ENCODE measurements at regions not wholly inside any gene's neighbourhood (a gene's known extent, or its start where the extent isn't known, plus 50 kb on each side); places are given as distances from the start of the nearest gene placed in this dataset.

GRCh38 chr5:107293541-107294210 lies 377.1 kb downstream of the EFNA5 start:
- no peak for DNase-seq

GRCh38 chr5:107291866-107292265 lies 378.9 kb downstream of the EFNA5 start:
- no peak for DNase-seq

- no peak for DNase-seq
Observed at GRCh38 chr5:107290780-107291398, 379.8 kb downstream of the EFNA5 start.

GRCh38 chr5:107289030-107289714 lies 381.6 kb downstream of the EFNA5 start:
- no peak for DNase-seq

GRCh38 chr5:107286447-107287098 lies 384.2 kb downstream of the EFNA5 start:
- no peak for DNase-seq

- no peak for DNase-seq
Observed at GRCh38 chr5:107285772-107286171, 385.0 kb downstream of the EFNA5 start.

GRCh38 chr5:107284822-107285525 lies 385.8 kb downstream of the EFNA5 start:
- DNase-seq = no peak

- no peak for DNase-seq
Observed at GRCh38 chr5:107282061-107282460, 388.7 kb downstream of the EFNA5 start.

- DNase-seq = no peak
Observed at GRCh38 chr5:107278774-107279173, 392.0 kb downstream of the EFNA5 start.

GRCh38 chr5:107277485-107278125 lies 393.1 kb downstream of the EFNA5 start:
- DNase-seq = no peak

- no peak for DNase-seq
Observed at GRCh38 chr5:107275333-107275732, 395.4 kb downstream of the EFNA5 start.

GRCh38 chr5:107274571-107274970 lies 396.2 kb downstream of the EFNA5 start:
- DNase-seq = no peak

- DNase-seq = no peak
Observed at GRCh38 chr5:107272954-107273353, 397.8 kb downstream of the EFNA5 start.

- no peak for DNase-seq
Observed at GRCh38 chr5:107272509-107272908, 398.2 kb downstream of the EFNA5 start.

- no peak for DNase-seq
Observed at GRCh38 chr5:107271682-107272350, 398.9 kb downstream of the EFNA5 start.

GRCh38 chr5:107270561-107270960 lies 400.2 kb downstream of the EFNA5 start:
- no peak for DNase-seq

- no peak for DNase-seq
Observed at GRCh38 chr5:107269678-107270077, 401.1 kb downstream of the EFNA5 start.

GRCh38 chr5:107269256-107269655 lies 401.5 kb downstream of the EFNA5 start:
- DNase-seq = no peak

- no peak for DNase-seq
Observed at GRCh38 chr5:107268241-107268640, 402.5 kb downstream of the EFNA5 start.

- DNase-seq = no peak
Observed at GRCh38 chr5:107266100-107266499, 404.6 kb downstream of the EFNA5 start.

GRCh38 chr5:107265193-107265592 lies 405.5 kb downstream of the EFNA5 start:
- DNase-seq = no peak
